NT2/D1 (cell line): ENCODE measurements at regions not wholly inside any gene's neighbourhood (a gene's known extent, or its start where the extent isn't known, plus 50 kb on each side); places are given as distances from the start of the nearest gene placed in this dataset.

Source experiments
- SUZ12 ChIP-seq: IDR thresholded peaks from 2 replicates; pipeline ENCODE4 v1.6.1; 2011; ENCODE audit not compliant: insufficient read length, insufficient read depth; ENCODE audit errors: extremely low read depth
- ZNF274 ChIP-seq: IDR thresholded peaks from 2 replicates; pipeline ENCODE4 v1.6.1; 2011; ENCODE audit warnings: mild to moderate bottlenecking, low read depth, low read length

- TF ChIP-seq SUZ12 (no peak), ZNF274 (no peak)
Measured at GRCh38 chr5:4015709-4016108, 420.1 kb downstream of the IRX1 start.
